DND-41 (cell line): ENCODE measurements at regions not wholly inside any gene's neighbourhood (a gene's known extent, or its start where the extent isn't known, plus 50 kb on each side); places are given as distances from the start of the nearest gene placed in this dataset.

Experiments
- EZH2 ChIP-seq: IDR thresholded peaks from 3 replicates; pipeline ENCODE4 v1.6.1; 2012; ENCODE audit warnings: borderline replicate concordance, low read depth, mild to moderate bottlenecking, moderate library complexity, low read length, inconsistent platforms; ENCODE audit not compliant: severe bottlenecking
- TF ChIP-seq, protein P1 (sequence below): IDR thresholded peaks from 2 replicates; pipeline ENCODE4 v1.5.1; 2012; ENCODE audit warnings: borderline replicate concordance, low read length, moderate library complexity, mild to moderate bottlenecking; ENCODE audit not compliant: poor library complexity, severe bottlenecking; ENCODE audit errors: extremely low read depth

- TF ChIP-seq, protein P1, sequence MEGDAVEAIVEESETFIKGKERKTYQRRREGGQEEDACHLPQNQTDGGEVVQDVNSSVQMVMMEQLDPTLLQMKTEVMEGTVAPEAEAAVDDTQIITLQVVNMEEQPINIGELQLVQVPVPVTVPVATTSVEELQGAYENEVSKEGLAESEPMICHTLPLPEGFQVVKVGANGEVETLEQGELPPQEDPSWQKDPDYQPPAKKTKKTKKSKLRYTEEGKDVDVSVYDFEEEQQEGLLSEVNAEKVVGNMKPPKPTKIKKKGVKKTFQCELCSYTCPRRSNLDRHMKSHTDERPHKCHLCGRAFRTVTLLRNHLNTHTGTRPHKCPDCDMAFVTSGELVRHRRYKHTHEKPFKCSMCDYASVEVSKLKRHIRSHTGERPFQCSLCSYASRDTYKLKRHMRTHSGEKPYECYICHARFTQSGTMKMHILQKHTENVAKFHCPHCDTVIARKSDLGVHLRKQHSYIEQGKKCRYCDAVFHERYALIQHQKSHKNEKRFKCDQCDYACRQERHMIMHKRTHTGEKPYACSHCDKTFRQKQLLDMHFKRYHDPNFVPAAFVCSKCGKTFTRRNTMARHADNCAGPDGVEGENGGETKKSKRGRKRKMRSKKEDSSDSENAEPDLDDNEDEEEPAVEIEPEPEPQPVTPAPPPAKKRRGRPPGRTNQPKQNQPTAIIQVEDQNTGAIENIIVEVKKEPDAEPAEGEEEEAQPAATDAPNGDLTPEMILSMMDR: no peak
- no peak for TF ChIP-seq EZH2
Measured at GRCh38 chr1:29482991-29483390, 246.7 kb downstream of the PTPRU start.
